ENCODE measurements at regions not wholly inside any gene's neighbourhood (a gene's known extent, or its start where the extent isn't known, plus 50 kb on each side); places are given as distances from the start of the nearest gene placed in this dataset.
"Not testable (repeated sequence)": the region's sequence is repeated elsewhere in the genome, so short reads cannot be mapped to it uniquely, and the experiment has no call there.

DNA sequence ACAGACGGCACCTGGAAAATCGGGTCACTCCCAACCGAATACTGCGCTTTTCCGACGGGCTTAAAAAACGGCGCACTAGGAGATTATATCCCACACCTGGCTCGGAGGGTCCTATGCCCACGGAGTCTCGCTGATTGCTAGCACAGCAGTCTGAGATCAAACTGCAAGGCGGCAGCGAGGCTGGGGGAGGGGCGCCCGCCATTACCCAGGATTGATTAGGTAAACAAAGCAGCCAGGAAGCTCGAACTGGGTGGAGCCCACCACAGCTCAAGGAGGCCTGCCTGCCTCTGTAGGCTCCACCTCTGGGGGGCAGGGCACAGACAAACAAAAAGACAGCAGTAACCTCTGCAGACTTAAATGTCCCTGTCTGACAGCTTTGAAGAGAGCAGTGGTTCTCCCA, 64.5 kb downstream of the SLC30A10 start:
- POLR2A ChIA-PET, CTCF ChIA-PET: not testable (repeated sequence)

GRCh38 chr1:219862366-219862765, 66.0 kb downstream of the SLC30A10 start:
- Histone ChIP-seq H3K27ac (ENCODE audit: low read depth, low read length) (no peak overlapping the region), H3K9me3 (ENCODE audit: low read length) (no peaks in the 10 kb centered on the region), H3K36me3 (ENCODE audit: insufficient read depth, low read length) (no peaks in the 10 kb centered on the region), H3K27me3 (ENCODE audit: insufficient read depth, low read length, poor library complexity, severe bottlenecking) (no peaks in the 10 kb centered on the region), H3K4me1 (ENCODE audit: insufficient read depth, low read length) (no peaks in the 10 kb centered on the region), H3K4me3 (ENCODE audit: low read length) (no peak overlapping the region)
- H3K27ac Mint-ChIP-seq = no peak overlapping the region
- H3K9me3 Mint-ChIP-seq = peaks cover 0 to 10% (median 2%) of the 10 kb centered on the region in 5 donors
- ChIA-PET POLR2A (no interaction called here), CTCF (no interaction called here)
- H3K4me1 Mint-ChIP-seq = no peaks in the 10 kb centered on the region
- no peak for DNase-seq
- peaks cover 3 to 37% of the 10 kb centered on the region in 2 donors for H3K27me3 Mint-ChIP-seq
- no peak overlapping the region for H3K4me3 Mint-ChIP-seq
- H3K36me3 Mint-ChIP-seq = no peaks in the 10 kb centered on the region

More for the DNA sequence above, 64.5 kb downstream of the SLC30A10 start:
- not testable (repeated sequence) for H3K9me3 Mint-ChIP-seq; H3K36me3 ChIP-seq (ENCODE audit: insufficient read depth, low read length); H3K27ac ChIP-seq (ENCODE audit: low read depth, low read length); H3K4me1 Mint-ChIP-seq; H3K27ac Mint-ChIP-seq; DNase-seq; H3K36me3 Mint-ChIP-seq; H3K27me3 ChIP-seq (ENCODE audit: insufficient read depth, low read length, poor library complexity, severe bottlenecking); H3K4me3 ChIP-seq (ENCODE audit: low read length); H3K9me3 ChIP-seq (ENCODE audit: low read length); H3K4me3 Mint-ChIP-seq; H3K4me1 ChIP-seq (ENCODE audit: insufficient read depth, low read length)
- peaks cover 3 to 37% of the 10 kb centered on the region in 2 donors for H3K27me3 Mint-ChIP-seq

DNA sequence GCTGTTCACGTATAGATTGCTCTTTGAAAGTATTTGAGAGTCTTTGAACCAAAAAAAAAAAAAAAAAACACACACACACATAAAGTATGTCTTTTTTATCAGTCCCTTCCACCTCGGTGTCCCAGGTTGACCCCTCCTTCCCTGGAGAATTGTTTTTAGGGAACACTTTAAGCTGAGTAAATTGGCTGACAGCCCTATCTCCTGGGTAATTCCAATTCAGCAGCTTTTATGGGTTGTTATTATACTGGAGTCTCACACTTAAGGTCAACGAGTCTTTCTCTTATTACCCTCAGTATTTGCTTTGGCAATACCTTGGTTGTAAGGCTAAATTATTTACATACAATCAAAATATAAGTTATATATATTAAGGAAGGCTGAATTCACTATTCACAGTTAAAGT, 69.4 kb downstream of the SLC30A10 start:
- H3K27ac Mint-ChIP-seq = no peak overlapping the region
- no peaks in the 10 kb centered on the region for H3K36me3 Mint-ChIP-seq
- Histone ChIP-seq H3K9me3 (ENCODE audit: low read length) (no peaks in the 10 kb centered on the region), H3K36me3 (ENCODE audit: insufficient read depth, low read length) (no peaks in the 10 kb centered on the region), H3K27me3 (ENCODE audit: insufficient read depth, low read length, poor library complexity, severe bottlenecking) (no peaks in the 10 kb centered on the region), H3K27ac (ENCODE audit: low read depth, low read length) (no peak overlapping the region), H3K4me3 (ENCODE audit: low read length) (no peak overlapping the region), H3K4me1 (ENCODE audit: insufficient read depth, low read length) (no peaks in the 10 kb centered on the region)
- ChIA-PET POLR2A (no interaction called here), CTCF (no interaction called here)
- H3K27me3 Mint-ChIP-seq = peaks cover 5 to 37% of the 10 kb centered on the region in 2 donors
- H3K4me1 Mint-ChIP-seq = no peaks in the 10 kb centered on the region
- peaks cover 0 to 10% (median 6%) of the 10 kb centered on the region in 5 donors for H3K9me3 Mint-ChIP-seq
- DNase-seq = no peak
- H3K4me3 Mint-ChIP-seq = no peak overlapping the region

DNA sequence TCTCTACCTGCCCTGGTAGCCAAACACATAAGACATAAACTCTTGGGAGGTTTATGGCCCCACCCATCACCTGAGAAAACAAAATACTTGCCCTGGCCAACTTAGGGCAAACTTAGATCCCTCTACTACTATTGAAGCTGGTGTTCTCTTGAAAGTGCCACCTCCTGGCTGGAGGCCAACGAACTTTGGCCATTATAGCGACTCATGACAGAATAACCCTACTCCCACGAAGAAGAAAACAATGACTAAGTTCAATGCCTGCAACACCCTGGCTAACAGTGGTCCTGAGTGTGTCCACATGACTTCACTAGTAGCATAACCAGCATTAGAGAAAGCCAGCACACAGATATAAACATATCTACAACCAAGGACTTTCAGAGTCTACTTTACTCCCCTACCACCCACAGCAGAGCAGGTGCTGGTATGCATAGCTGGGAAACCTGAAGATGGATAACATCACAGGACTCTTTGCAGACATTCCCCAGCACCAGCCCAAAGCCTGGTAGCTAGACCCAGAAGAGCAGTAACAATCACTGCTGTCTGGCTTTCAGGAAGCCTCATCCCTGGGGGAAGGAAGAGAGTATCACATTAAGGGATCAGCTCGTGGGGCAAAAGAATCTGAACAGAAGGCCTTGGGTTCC, 81.0 kb downstream of the SLC30A10 start:
- ChIA-PET CTCF (no interaction called here), POLR2A (no interaction called here)
- Histone ChIP-seq H3K27ac (ENCODE audit: low read depth, low read length) (no peak overlapping the region), H3K9me3 (ENCODE audit: low read length) (no peaks in the 10 kb centered on the region), H3K4me3 (ENCODE audit: low read length) (no peak overlapping the region), H3K36me3 (ENCODE audit: insufficient read depth, low read length) (no peaks in the 10 kb centered on the region), H3K4me1 (ENCODE audit: insufficient read depth, low read length) (no peaks in the 10 kb centered on the region), H3K27me3 (ENCODE audit: insufficient read depth, low read length, poor library complexity, severe bottlenecking) (no peaks in the 10 kb centered on the region)
- no peak for DNase-seq
- Mint-ChIP-seq H3K4me1 (no peaks in the 10 kb centered on the region), H3K36me3 (no peaks in the 10 kb centered on the region), H3K27me3 (peaks cover 0 to 4% of the 10 kb centered on the region in 2 donors), H3K27ac (no peak overlapping the region), H3K4me3 (no peak overlapping the region), H3K9me3 (peaks cover 3 to 27% (median 9%) of the 10 kb centered on the region in 5 donors)

GRCh38 chr1:219839595-219839994, 88.8 kb downstream of the SLC30A10 start:
- CTCF ChIA-PET; H3K36me3 ChIP-seq (ENCODE audit: insufficient read depth, low read length); H3K4me1 Mint-ChIP-seq; POLR2A ChIA-PET; H3K4me3 ChIP-seq (ENCODE audit: low read length); H3K27ac Mint-ChIP-seq; DNase-seq; H3K9me3 Mint-ChIP-seq; H3K9me3 ChIP-seq (ENCODE audit: low read length); H3K4me1 ChIP-seq (ENCODE audit: insufficient read depth, low read length); H3K27me3 ChIP-seq (ENCODE audit: insufficient read depth, low read length, poor library complexity, severe bottlenecking); H3K4me3 Mint-ChIP-seq; H3K36me3 Mint-ChIP-seq; H3K27ac ChIP-seq (ENCODE audit: low read depth, low read length): not testable (repeated sequence)
- peaks cover 6 to 19% of the 10 kb centered on the region in 2 donors for H3K27me3 Mint-ChIP-seq

- H3K4me3 Mint-ChIP-seq = no peak overlapping the region
- Histone ChIP-seq H3K27me3 (ENCODE audit: insufficient read depth, low read length, poor library complexity, severe bottlenecking) (no peaks in the 10 kb centered on the region), H3K9me3 (ENCODE audit: low read length) (no peaks in the 10 kb centered on the region), H3K27ac (ENCODE audit: low read depth, low read length) (no peak overlapping the region), H3K4me1 (ENCODE audit: insufficient read depth, low read length) (no peaks in the 10 kb centered on the region), H3K36me3 (ENCODE audit: insufficient read depth, low read length) (no peaks in the 10 kb centered on the region), H3K4me3 (ENCODE audit: low read length) (no peak overlapping the region)
- H3K9me3 Mint-ChIP-seq = no peaks in the 10 kb centered on the region
- no peaks in the 10 kb centered on the region for H3K4me1 Mint-ChIP-seq
- DNase-seq = no peak
- peaks cover 8 to 21% of the 10 kb centered on the region in 2 donors for H3K27me3 Mint-ChIP-seq
- ChIA-PET CTCF (no interaction called here), POLR2A (no interaction called here)
- H3K36me3 Mint-ChIP-seq = no peaks in the 10 kb centered on the region
- H3K27ac Mint-ChIP-seq = no peak overlapping the region
Measured at GRCh38 chr1:219837994-219838294, 90.4 kb downstream of the SLC30A10 start.

DNA sequence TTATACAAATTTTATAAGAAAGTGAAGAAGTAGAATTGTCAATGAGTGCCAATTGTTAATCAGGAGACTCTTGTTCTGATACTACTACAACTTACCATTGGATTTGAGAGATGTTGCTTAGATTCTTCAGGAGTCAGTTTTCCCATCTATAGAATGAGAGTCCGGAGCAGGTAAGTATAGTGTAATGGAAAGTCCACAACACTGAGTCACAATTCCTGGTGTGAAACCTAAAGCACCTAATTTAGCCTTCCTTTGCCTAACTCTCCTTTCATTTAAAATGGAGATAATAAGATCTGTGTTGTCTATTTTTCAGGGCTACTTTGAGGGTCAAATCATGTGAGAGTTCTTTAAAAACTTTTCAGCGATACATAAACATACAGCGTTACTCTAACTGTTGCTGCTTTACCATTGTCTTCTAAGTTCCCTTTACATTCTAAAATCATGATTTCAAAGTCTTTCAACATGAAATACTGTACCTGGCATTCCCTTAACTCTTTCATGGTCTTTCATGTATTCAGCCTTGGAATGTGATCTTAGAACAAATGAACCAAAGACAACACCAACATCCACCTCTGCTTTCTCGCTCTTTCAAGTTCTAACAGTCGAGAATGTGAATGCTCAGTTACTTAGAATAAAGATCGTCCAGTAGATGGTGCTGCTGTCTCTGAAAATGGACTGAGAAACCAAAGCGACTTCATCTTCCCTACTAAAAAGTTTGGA, 90.9 kb downstream of the SLC30A10 start:
- H3K27me3 Mint-ChIP-seq = peaks cover 8 to 21% of the 10 kb centered on the region in 2 donors
- Histone ChIP-seq H3K4me3 (ENCODE audit: low read length) (no peak overlapping the region), H3K9me3 (ENCODE audit: low read length) (no peaks in the 10 kb centered on the region), H3K4me1 (ENCODE audit: insufficient read depth, low read length) (no peaks in the 10 kb centered on the region), H3K27ac (ENCODE audit: low read depth, low read length) (no peak overlapping the region), H3K27me3 (ENCODE audit: insufficient read depth, low read length, poor library complexity, severe bottlenecking) (no peaks in the 10 kb centered on the region), H3K36me3 (ENCODE audit: insufficient read depth, low read length) (no peaks in the 10 kb centered on the region)
- no peak for DNase-seq
- ChIA-PET POLR2A (no interaction called here), CTCF (no interaction called here)
- no peaks in the 10 kb centered on the region for H3K9me3 Mint-ChIP-seq
- no peaks in the 10 kb centered on the region for H3K36me3 Mint-ChIP-seq
- H3K4me1 Mint-ChIP-seq = no peaks in the 10 kb centered on the region
- no peak overlapping the region for H3K4me3 Mint-ChIP-seq
- H3K27ac Mint-ChIP-seq = no peak overlapping the region

GRCh38 chr1:219834314-219834917, 93.9 kb downstream of the SLC30A10 start:
- no peak overlapping the region for H3K27ac Mint-ChIP-seq
- no peaks in the 10 kb centered on the region for H3K36me3 Mint-ChIP-seq
- Histone ChIP-seq H3K27ac (ENCODE audit: low read depth, low read length) (no peak overlapping the region), H3K4me3 (ENCODE audit: low read length) (no peak overlapping the region), H3K27me3 (ENCODE audit: insufficient read depth, low read length, poor library complexity, severe bottlenecking) (no peaks in the 10 kb centered on the region), H3K36me3 (ENCODE audit: insufficient read depth, low read length) (no peaks in the 10 kb centered on the region), H3K4me1 (ENCODE audit: insufficient read depth, low read length) (no peaks in the 10 kb centered on the region), H3K9me3 (ENCODE audit: low read length) (no peaks in the 10 kb centered on the region)
- no peak overlapping the region for H3K4me3 Mint-ChIP-seq
- no peak for DNase-seq
- CTCF ChIA-PET = no interaction called here
- POLR2A ChIA-PET = no interaction called here
- peaks cover 6 to 21% of the 10 kb centered on the region in 2 donors for H3K27me3 Mint-ChIP-seq
- H3K9me3 Mint-ChIP-seq = no peaks in the 10 kb centered on the region
- no peaks in the 10 kb centered on the region for H3K4me1 Mint-ChIP-seq

Measured in CD8-positive, alpha-beta memory T cell (primary cell).